Transverse colon (tissue), 4 donors: ENCODE measurements at regions not wholly inside any gene's neighbourhood (a gene's known extent, or its start where the extent isn't known, plus 50 kb on each side); places are given as distances from the start of the nearest gene placed in this dataset.

Source experiments
- DNase-seq: peaks from one replicate; pipeline ENCODE4 v3.0.0-alpha.2; 2019
- H3K27ac ChIP-seq, 4 donors: fragments of 200-600 bp; sonication (generic); 2 replicates each; pipeline ENCODE4 v1.5.1; 2016 to 2018; ENCODE audit warnings: inconsistent platforms in 4 of 4
- H3K27me3 ChIP-seq: fragments of 200-600 bp; sonication (generic); 2 replicates; pipeline ENCODE4 v1.5.1; 2017; ENCODE audit warnings: inconsistent platforms
- H3K36me3 ChIP-seq, 4 donors: fragments of 200-600 bp; sonication (generic); 2 replicates each; pipeline ENCODE4 v1.5.1; 2017 to 2019; ENCODE audit warnings: inconsistent platforms in 4 of 4
- H3K4me1 ChIP-seq, 4 donors: fragments of 200-600 bp; sonication (generic); 2 replicates each; pipeline ENCODE4 v1.5.1; 2017 to 2020; ENCODE audit warnings: inconsistent platforms in 4 of 4
- H3K4me3 ChIP-seq, 4 donors: fragments of 200-600 bp; sonication (generic); 1 replicate in 1 of 4; 2 replicates in 3 of 4; pipeline versions ENCODE4 v1.5.1 to v1.6.1; 2017 to 2019; ENCODE audit warnings: inconsistent platforms in 4 of 4
- H3K9me3 ChIP-seq, 2 donors: fragments of 200-600 bp; sonication (generic); 2 replicates each; pipeline ENCODE4 v1.5.1; 2017 to 2019; ENCODE audit warnings: inconsistent platforms in 2 of 2
- CTCF ChIP-seq, 5 experiments: fragments of 200-600 bp in 3 of 5; fragments of 450-650 bp in 2 of 5; sonication (generic) in 3 of 5; IDR thresholded peaks; 1 replicate in 2 of 5; 2 replicates in 3 of 5; pipeline ENCODE4 v1.5.1; 2016 to 2017; ENCODE audit warnings: antibody characterized with exemption in 5 of 5, inconsistent platforms in 3 of 5, mild to moderate bottlenecking in 2 of 5, moderate library complexity in 1 of 5
- EP300 ChIP-seq: sonication (generic); formaldehyde crosslinking; IDR thresholded peaks from one replicate; pipeline ENCODE4 v1.6.1; 2017; ENCODE audit warnings: antibody characterized with exemption, low read depth
- POLR2A ChIP-seq: fragments of 450-650 bp; IDR thresholded peaks from one replicate; pipeline ENCODE4 v1.6.1; 2016; ENCODE audit warnings: antibody characterized with exemption, mild to moderate bottlenecking, moderate library complexity
- POLR2AphosphoS5 ChIP-seq, 3 donors: sonication (generic); formaldehyde crosslinking; IDR thresholded peaks; one replicate each; pipeline ENCODE4 v1.6.1; 2016; ENCODE audit warnings: antibody characterized with exemption in 3 of 3
- WGBS, 2 donors: methylation state at CpG; one replicate each; pipeline ENCODE4 v1.1.5; 2018; ENCODE audit warnings: low coverage in 1 of 2; 5-methylcytosine and 5-hydroxymethylcytosine counted together
- in situ Hi-C, 4 donors: fragments of 200-750 bp; cut with MboI; loops; one replicate each; pipeline versions ENCODE4 v1.15.0 to v1.15.1; 2017; ENCODE audit warnings: low sequenced_read_pairs in 3 of 4, low pct_ligation_motif_present in 1 of 4, low pct_unique_long_range_greater_than_20kb in 1 of 4
- intact Hi-C: fragments of 100-400 bp; cut with DNase I; formaldehyde crosslinking; loops from one replicate; pipeline ENCODE4 v1.15.1; 2023; ENCODE audit warnings: low total_unique reads

DNA sequence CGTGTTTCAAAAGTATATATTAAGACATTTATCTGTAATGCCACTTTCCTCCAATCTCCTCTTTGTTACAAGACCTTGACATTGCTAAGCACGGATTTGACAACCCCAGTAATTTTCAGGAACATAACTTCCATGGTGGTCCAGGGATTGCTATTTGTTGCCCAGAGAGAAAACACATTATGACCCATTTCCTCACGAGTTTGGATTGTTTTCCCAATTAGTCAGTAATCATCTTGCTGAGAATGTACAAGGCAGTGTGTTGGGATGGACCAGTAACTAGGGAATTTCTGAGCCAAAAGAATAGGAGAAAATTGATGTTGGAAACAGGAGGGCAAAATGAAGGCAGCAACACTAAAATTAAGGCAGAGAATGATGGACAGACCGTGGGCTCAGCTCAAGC, 574.1 kb downstream of the EBF1 start:
- no peak for DNase-seq
- intact Hi-C loops: no loop called here
- TF ChIP-seq EP300: no peak

GRCh38 chr5:158524070-158524469, 575.6 kb downstream of the EBF1 start:
- Histone ChIP-seq H3K27ac (no peak overlapping the region), H3K4me3 (no peak overlapping the region), H3K9me3 (no peaks in the 10 kb centered on the region), H3K4me1 (no peaks in the 10 kb centered on the region), H3K27me3 (no peaks in the 10 kb centered on the region), H3K36me3 (no peaks in the 10 kb centered on the region)
- TF ChIP-seq EP300: no peak
- no peak for TF ChIP-seq POLR2A
- no peak for TF ChIP-seq CTCF (IDR thresholded peaks at IDR 0.05)
- TF ChIP-seq POLR2AphosphoS5 (IDR thresholded peaks at IDR 0.05): no peak
- intact Hi-C loops (no loop called here), in situ Hi-C loops (no loop called here)
- no peak for DNase-seq

More for the DNA sequence above, 574.1 kb downstream of the EBF1 start:
- Histone ChIP-seq H3K27me3 (no peaks in the 10 kb centered on the region), H3K36me3 (no peaks in the 10 kb centered on the region), H3K27ac (no peak overlapping the region), H3K4me1 (no peaks in the 10 kb centered on the region), H3K4me3 (no peak overlapping the region), H3K9me3 (no peaks in the 10 kb centered on the region)
- 65 to 76% methylated on average over 4 of the region's 4 CpGs for WGBS, 2 donors
- in situ Hi-C loops: no loop called here

DNA sequence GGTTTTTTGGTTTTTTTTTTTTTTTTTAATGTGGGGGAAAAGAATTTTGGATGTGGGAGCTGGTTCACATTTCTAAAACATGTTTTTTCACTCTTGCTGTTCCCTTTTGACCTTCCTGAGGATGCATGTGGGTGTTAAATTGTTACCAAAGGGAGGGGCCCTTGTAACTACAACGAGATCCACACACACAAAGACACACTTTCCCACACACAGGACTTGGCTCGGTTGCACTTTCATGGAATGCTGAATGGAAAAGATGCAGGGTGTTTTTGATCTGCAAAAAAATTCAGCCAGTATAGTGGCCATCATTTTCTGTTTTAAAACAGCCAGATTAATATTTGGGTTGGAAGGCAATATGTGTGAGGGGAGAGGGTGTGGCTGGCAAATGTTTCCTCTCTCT, 576.9 kb downstream of the EBF1 start:
- WGBS, 2 donors: 27 to 30% methylated on average over 2 of the region's 2 CpGs
- TF ChIP-seq POLR2AphosphoS5 (IDR thresholded peaks at IDR 0.05) (no peak), CTCF (IDR thresholded peaks at IDR 0.05) (no peak), POLR2A (no peak), EP300 (no peak)
- H3K27me3 ChIP-seq: no peaks in the 10 kb centered on the region
- no peaks in the 10 kb centered on the region for H3K9me3 ChIP-seq
- H3K4me1 ChIP-seq: no peaks in the 10 kb centered on the region
- intact Hi-C loops: no loop called here
- no peak overlapping the region for H3K27ac ChIP-seq
- in situ Hi-C loops: no loop called here
- no peak overlapping the region for H3K4me3 ChIP-seq
- no peaks in the 10 kb centered on the region for H3K36me3 ChIP-seq
- no peak for DNase-seq

DNA sequence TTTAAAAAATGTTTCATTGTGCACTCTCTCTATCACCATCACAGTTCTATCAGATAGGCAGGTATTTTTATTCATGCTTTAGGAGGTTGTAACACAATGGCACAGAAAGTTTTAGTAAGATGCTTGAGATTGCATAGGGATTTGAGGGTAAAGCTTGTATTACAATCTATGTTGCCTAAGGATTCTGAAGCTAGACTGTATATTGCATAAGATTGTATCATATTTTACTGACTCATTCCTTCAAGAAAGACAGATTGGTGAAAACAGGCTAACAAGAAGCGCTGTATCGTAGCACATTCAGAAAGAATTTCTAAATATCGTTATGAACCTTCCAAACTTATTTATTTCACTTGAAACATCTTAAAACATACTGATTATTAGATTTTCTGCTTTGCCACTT, 577.7 kb downstream of the EBF1 start:
- H3K27me3 ChIP-seq: no peaks in the 10 kb centered on the region
- 68 to 83% methylated on average over 3 of the region's 3 CpGs for WGBS, 2 donors
- no peak for DNase-seq
- no peaks in the 10 kb centered on the region for H3K36me3 ChIP-seq
- H3K9me3 ChIP-seq: no peaks in the 10 kb centered on the region
- in situ Hi-C loops (no loop called here), intact Hi-C loops (no loop called here)
- TF ChIP-seq EP300 (no peak), POLR2AphosphoS5 (IDR thresholded peaks at IDR 0.05) (no peak), CTCF (IDR thresholded peaks at IDR 0.05) (no peak), POLR2A (no peak)
- H3K4me3 ChIP-seq: no peak overlapping the region
- no peaks in the 10 kb centered on the region for H3K4me1 ChIP-seq
- H3K27ac ChIP-seq: no peak overlapping the region

- Histone ChIP-seq H3K4me3 (no peak overlapping the region), H3K27me3 (no peaks in the 10 kb centered on the region), H3K27ac (no peak overlapping the region), H3K36me3 (no peaks in the 10 kb centered on the region), H3K4me1 (no peaks in the 10 kb centered on the region), H3K9me3 (no peaks in the 10 kb centered on the region)
- no peak for DNase-seq
- WGBS, 2 donors: 51 to 61% methylated on average over 3 of the region's 3 CpGs
- intact Hi-C loops (no loop called here), in situ Hi-C loops (no loop called here)
- TF ChIP-seq EP300 (no peak), CTCF (IDR thresholded peaks at IDR 0.05) (no peak), POLR2AphosphoS5 (IDR thresholded peaks at IDR 0.05) (no peak), POLR2A (no peak)
These were observed 580.2 kb downstream of the EBF1 start for GRCh38 chr5:158519433-158520021.
